ENCODE measurements at regions not wholly inside any gene's neighbourhood (a gene's known extent, or its start where the extent isn't known, plus 50 kb on each side); places are given as distances from the start of the nearest gene placed in this dataset.

DNA sequence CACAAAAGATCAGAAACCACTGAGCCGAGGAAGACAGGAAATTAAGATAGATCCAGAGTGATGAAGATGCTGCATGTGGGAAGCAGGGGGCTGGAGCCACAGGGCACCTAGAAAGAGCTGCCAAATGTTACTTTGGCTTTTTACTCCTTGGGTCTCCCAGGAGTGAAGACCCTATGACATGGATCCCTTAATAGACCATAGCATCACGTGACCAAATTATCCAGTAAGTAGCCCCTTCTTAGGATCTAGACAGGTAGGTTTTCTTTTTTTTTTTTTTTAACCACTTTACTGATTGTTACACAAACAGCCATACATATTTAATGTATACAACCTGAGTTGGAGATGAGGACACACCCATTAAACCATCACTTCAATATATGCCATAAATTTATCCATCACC is 183.9 kb upstream of the SOX21 start:
- ChIA-PET CTCF (interaction anchor here (0.6 kb wide), 1 partner anchor 234 kb away, joined by 4 read pairs; no protein-coding TSS in a partner anchor), POLR2A (no interaction called here)
- no peak overlapping the region for H3K4me3 ChIP-seq (ENCODE audit: low read depth, low read length)
- H3K4me1 ChIP-seq (ENCODE audit: control insufficient read depth, insufficient read depth, low read length): no peaks in the 10 kb centered on the region
- no peak overlapping the region for H3K27ac ChIP-seq (ENCODE audit: extremely low read depth, low read depth, low read length)
- H3K36me3 ChIP-seq (ENCODE audit: control insufficient read depth in 2 of 2, insufficient read depth in 1 of 2, low read length in 2 of 2): no peaks in the 10 kb centered on the region
- no peak for TF ChIP-seq KLF9 (tag by site-specific recombination; IDR thresholded peaks at IDR 0.05; ENCODE audit: low read depth)
- TF ChIP-seq ZBTB21 (tag by site-specific recombination; IDR thresholded peaks at IDR 0.05): no peak
- no peak for TF ChIP-seq GLIS1 (tag by site-specific recombination; IDR thresholded peaks at IDR 0.05)
- TF ChIP-seq ZNF658 (tag by site-specific recombination; IDR thresholded peaks at IDR 0.05): no peak
- TF ChIP-seq, protein P1, sequence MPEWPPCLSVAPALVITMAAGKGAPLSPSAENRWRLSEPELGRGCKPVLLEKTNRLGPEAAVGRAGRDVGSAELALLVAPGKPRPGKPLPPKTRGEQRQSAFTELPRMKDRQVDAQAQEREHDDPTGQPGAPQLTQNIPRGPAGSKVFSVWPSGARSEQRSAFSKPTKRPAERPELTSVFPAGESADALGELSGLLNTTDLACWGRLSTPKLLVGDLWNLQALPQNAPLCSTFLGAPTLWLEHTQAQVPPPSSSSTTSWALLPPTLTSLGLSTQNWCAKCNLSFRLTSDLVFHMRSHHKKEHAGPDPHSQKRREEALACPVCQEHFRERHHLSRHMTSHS (tag by site-specific recombination; IDR thresholded peaks at IDR 0.05): no peak
- no peak for TF ChIP-seq ZNF677 (tag by site-specific recombination; IDR thresholded peaks at IDR 0.05)
- no peak for TF ChIP-seq ZBTB8A (tag by site-specific recombination; IDR thresholded peaks at IDR 0.05)
- TF ChIP-seq ZNF341 (tag by site-specific recombination; IDR thresholded peaks at IDR 0.05; ENCODE audit: low read depth): no peak
- TF ChIP-seq ZNF843 (tag by site-specific recombination; IDR thresholded peaks at IDR 0.05): no peak
- no peak for TF ChIP-seq ZFP41 (tag by site-specific recombination; IDR thresholded peaks at IDR 0.05; ENCODE audit: borderline replicate concordance)
- TF ChIP-seq KLF1 (tag by site-specific recombination; IDR thresholded peaks at IDR 0.05): no peak
- no peak for TF ChIP-seq ZNF138 (tag by site-specific recombination; IDR thresholded peaks at IDR 0.05; ENCODE audit: borderline replicate concordance)
- no peaks in the 10 kb centered on the region for H3K9me3 ChIP-seq (ENCODE audit: control insufficient read depth, insufficient read depth, low read depth, low read length)

DNA sequence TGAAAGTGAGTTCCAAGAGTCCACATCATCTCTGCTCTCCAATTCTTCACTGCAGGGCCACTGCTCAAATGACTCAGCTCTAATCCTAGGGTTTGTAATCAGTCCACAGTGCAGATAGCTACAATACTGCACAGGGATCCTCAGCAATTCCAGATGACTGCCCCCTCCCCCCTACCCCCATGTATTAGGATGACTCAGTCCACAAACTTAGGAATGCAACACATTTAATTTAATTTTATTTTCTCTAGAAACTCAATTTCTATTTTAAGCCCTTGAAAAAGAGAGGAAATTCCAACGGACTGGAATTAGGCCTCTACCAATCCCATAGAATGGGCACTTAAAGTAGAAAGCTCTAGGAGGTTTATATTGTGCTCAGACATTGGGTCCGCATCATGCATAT is 173.8 kb upstream of the SOX21 start:
- TF ChIP-seq ZNF354C (tag by site-specific recombination; IDR thresholded peaks at IDR 0.05; ENCODE audit: borderline replicate concordance, low read depth) (no peak), GLIS1 (tag by site-specific recombination; IDR thresholded peaks at IDR 0.05) (no peak), ZNF239 (tag by site-specific recombination; IDR thresholded peaks at IDR 0.05) (no peak), MZF1 (tag by site-specific recombination; IDR thresholded peaks at IDR 0.05; ENCODE audit: borderline replicate concordance) (no peak), ZNF837 (tag by site-specific recombination; IDR thresholded peaks at IDR 0.05) (no peak), ZNF2 (tag by site-specific recombination; IDR thresholded peaks at IDR 0.05) (no peak), REPIN1 (tag by site-specific recombination; IDR thresholded peaks at IDR 0.05; ENCODE audit: low read depth) (no peak), ZNF660 (tag by site-specific recombination; IDR thresholded peaks at IDR 0.05) (no peak), ZNF48 (tag by site-specific recombination; IDR thresholded peaks at IDR 0.05) (no peak), ZNF747 (tag by site-specific recombination; IDR thresholded peaks at IDR 0.05) (no peak), ZNF341 (tag by site-specific recombination; IDR thresholded peaks at IDR 0.05; ENCODE audit: low read depth) (no peak), KLF16 (tag by site-specific recombination; IDR thresholded peaks at IDR 0.05) (no peak), ZBTB21 (tag by site-specific recombination; IDR thresholded peaks at IDR 0.05) (no peak), ZNF623 (tag by site-specific recombination; IDR thresholded peaks at IDR 0.05) (no peak), TRIM28 (IDR thresholded peaks at IDR 0.05; ENCODE audit: borderline replicate concordance, low read length) (no peak), ZNF266 (tag by site-specific recombination; IDR thresholded peaks at IDR 0.05; ENCODE audit: low read depth) (no peak)
- TF ChIP-seq, protein P2, sequence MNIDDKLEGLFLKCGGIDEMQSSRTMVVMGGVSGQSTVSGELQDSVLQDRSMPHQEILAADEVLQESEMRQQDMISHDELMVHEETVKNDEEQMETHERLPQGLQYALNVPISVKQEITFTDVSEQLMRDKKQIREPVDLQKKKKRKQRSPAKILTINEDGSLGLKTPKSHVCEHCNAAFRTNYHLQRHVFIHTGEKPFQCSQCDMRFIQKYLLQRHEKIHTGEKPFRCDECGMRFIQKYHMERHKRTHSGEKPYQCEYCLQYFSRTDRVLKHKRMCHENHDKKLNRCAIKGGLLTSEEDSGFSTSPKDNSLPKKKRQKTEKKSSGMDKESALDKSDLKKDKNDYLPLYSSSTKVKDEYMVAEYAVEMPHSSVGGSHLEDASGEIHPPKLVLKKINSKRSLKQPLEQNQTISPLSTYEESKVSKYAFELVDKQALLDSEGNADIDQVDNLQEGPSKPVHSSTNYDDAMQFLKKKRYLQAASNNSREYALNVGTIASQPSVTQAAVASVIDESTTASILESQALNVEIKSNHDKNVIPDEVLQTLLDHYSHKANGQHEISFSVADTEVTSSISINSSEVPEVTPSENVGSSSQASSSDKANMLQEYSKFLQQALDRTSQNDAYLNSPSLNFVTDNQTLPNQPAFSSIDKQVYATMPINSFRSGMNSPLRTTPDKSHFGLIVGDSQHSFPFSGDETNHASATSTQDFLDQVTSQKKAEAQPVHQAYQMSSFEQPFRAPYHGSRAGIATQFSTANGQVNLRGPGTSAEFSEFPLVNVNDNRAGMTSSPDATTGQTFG (tag by site-specific recombination; IDR thresholded peaks at IDR 0.05; ENCODE audit: borderline replicate concordance): no peak
- TF ChIP-seq, protein P3, sequence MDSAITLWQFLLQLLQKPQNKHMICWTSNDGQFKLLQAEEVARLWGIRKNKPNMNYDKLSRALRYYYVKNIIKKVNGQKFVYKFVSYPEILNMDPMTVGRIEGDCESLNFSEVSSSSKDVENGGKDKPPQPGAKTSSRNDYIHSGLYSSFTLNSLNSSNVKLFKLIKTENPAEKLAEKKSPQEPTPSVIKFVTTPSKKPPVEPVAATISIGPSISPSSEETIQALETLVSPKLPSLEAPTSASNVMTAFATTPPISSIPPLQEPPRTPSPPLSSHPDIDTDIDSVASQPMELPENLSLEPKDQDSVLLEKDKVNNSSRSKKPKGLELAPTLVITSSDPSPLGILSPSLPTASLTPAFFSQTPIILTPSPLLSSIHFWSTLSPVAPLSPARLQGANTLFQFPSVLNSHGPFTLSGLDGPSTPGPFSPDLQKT (IDR thresholded peaks at IDR 0.05; ENCODE audit: borderline replicate concordance, low read depth, low read length): no peak
- POLR2A ChIA-PET: no interaction called here
- Histone ChIP-seq H3K4me1 (ENCODE audit: control insufficient read depth, insufficient read depth, low read length) (no peaks in the 10 kb centered on the region), H3K36me3 (ENCODE audit: control insufficient read depth in 2 of 2, insufficient read depth in 1 of 2, low read length in 2 of 2) (no peaks in the 10 kb centered on the region), H3K9me3 (ENCODE audit: control insufficient read depth, insufficient read depth, low read depth, low read length) (no peaks in the 10 kb centered on the region), H3K4me3 (ENCODE audit: low read depth, low read length) (no peak overlapping the region), H3K27ac (ENCODE audit: extremely low read depth, low read depth, low read length) (no peak overlapping the region)
- CTCF ChIA-PET: interaction anchor here (0.7 kb wide), 2 partner anchors 95 to 266 kb away, joined by 3 to 4 read pairs; no protein-coding TSS in a partner anchor

Data from HEK293 (cell line).